ENCODE measurements at regions not wholly inside any gene's neighbourhood (a gene's known extent, or its start where the extent isn't known, plus 50 kb on each side); places are given as distances from the start of the nearest gene placed in this dataset.

GRCh38 chr9:73031350-73031749, 78.5 kb upstream of the ALDH1A1 start:
- TF ChIP-seq CTCF (optimal IDR thresholded peaks at IDR 0.05 in 1 of 3, IDR thresholded peaks at IDR 0.05 in 1 of 3, conservative IDR thresholded peaks at IDR 0.05 in 1 of 3; ENCODE audit: extremely low read depth in 1 of 3, insufficient read depth in 2 of 3, low read length in 3 of 3) (no peak), EZH2 (IDR thresholded peaks at IDR 0.05; ENCODE audit: low read length) (no peak)
